ENCODE measurements at regions not wholly inside any gene's neighbourhood (a gene's known extent, or its start where the extent isn't known, plus 50 kb on each side); places are given as distances from the start of the nearest gene placed in this dataset.
"Not testable (repeated sequence)": the region's sequence is repeated elsewhere in the genome, so short reads cannot be mapped to it uniquely, and the experiment has no call there.

GRCh38 chr10:23850631-23851030 lies 358.3 kb upstream of the KIAA1217 start:
- no peak overlapping the region for H3K27ac ChIP-seq (ENCODE audit: low read length, poor library complexity, severe bottlenecking)
- no peak overlapping the region for H2BK120ac ChIP-seq (ENCODE audit: low read depth, low read length)
- H3K23ac ChIP-seq (ENCODE audit: low read length in 2 of 2) = no peak overlapping the region
- H4K91ac ChIP-seq (ENCODE audit: low read length) = no peak overlapping the region
- H2BK5ac ChIP-seq (ENCODE audit: low read depth, low read length, poor library complexity, severe bottlenecking) = no peak overlapping the region
- no peak overlapping the region for H2BK15ac ChIP-seq (ENCODE audit: low read depth, poor library complexity, severe bottlenecking)
- WGBS = no CpG with 5 or more reads among the region's 2 CpGs
- DNase-seq = no peak
- H3K36me3 ChIP-seq (ENCODE audit: control insufficient read depth in 1 of 2, insufficient read depth in 2 of 2, low read depth in 1 of 2, low read length in 2 of 2) = no peaks in the 10 kb centered on the region
- no peak overlapping the region for H4K8ac ChIP-seq (ENCODE audit: low read length)
- H2BK12ac ChIP-seq (ENCODE audit: low read length in 2 of 2) = no peak overlapping the region
- H3K14ac ChIP-seq (ENCODE audit: low read length in 2 of 2) = no peak overlapping the region
- no peak overlapping the region for H3K4me3 ChIP-seq (ENCODE audit: insufficient read depth in 1 of 2, low read depth in 1 of 2, low read length in 2 of 2)
- H3K9ac ChIP-seq (ENCODE audit: low read length) = no peak overlapping the region
- H3K27me3 ChIP-seq (ENCODE audit: control insufficient read depth in 1 of 2, insufficient read depth in 1 of 2, low read length in 2 of 2) = no peaks in the 10 kb centered on the region
- H3K18ac ChIP-seq (ENCODE audit: low read depth in 1 of 2, low read length in 2 of 2) = no peak overlapping the region
- H3K4ac ChIP-seq (ENCODE audit: low read depth in 1 of 2, low read length in 2 of 2) = no peak overlapping the region
- H3K9me3 ChIP-seq (ENCODE audit: control insufficient read depth, low read length) = peaks cover 3% of the 10 kb centered on the region
- H3K79me1 ChIP-seq (replicated peaks; ENCODE audit: low read length, poor library complexity, severe bottlenecking) = no peaks in the 10 kb centered on the region
- no peak overlapping the region for H3K4me2 ChIP-seq (ENCODE audit: low read length, poor library complexity, severe bottlenecking)
- H2AFZ ChIP-seq (ENCODE audit: low read depth, low read length) = no peak overlapping the region
- no peak overlapping the region for H2AK5ac ChIP-seq (ENCODE audit: low read length, severe bottlenecking)
- no peaks in the 10 kb centered on the region for H3K4me1 ChIP-seq (ENCODE audit: control insufficient read depth, insufficient read depth, low read depth, low read length)

- Histone ChIP-seq H3K9ac (ENCODE audit: low read length) (no peak overlapping the region), H3K27me3 (ENCODE audit: control insufficient read depth in 1 of 2, insufficient read depth in 1 of 2, low read length in 2 of 2) (no peaks in the 10 kb centered on the region), H3K4ac (ENCODE audit: low read depth in 1 of 2, low read length in 2 of 2) (no peak overlapping the region), H3K18ac (ENCODE audit: low read depth in 1 of 2, low read length in 2 of 2) (no peak overlapping the region), H3K36me3 (ENCODE audit: control insufficient read depth in 1 of 2, insufficient read depth in 2 of 2, low read depth in 1 of 2, low read length in 2 of 2) (no peaks in the 10 kb centered on the region), H4K8ac (ENCODE audit: low read length) (no peak overlapping the region), H2AK5ac (ENCODE audit: low read length, severe bottlenecking) (no peak overlapping the region), H3K14ac (ENCODE audit: low read length in 2 of 2) (no peak overlapping the region), H3K9me3 (ENCODE audit: control insufficient read depth, low read length) (no peaks in the 10 kb centered on the region), H3K4me1 (ENCODE audit: control insufficient read depth, insufficient read depth, low read depth, low read length) (no peaks in the 10 kb centered on the region), H2BK120ac (ENCODE audit: low read depth, low read length) (no peak overlapping the region), H4K91ac (ENCODE audit: low read length) (no peak overlapping the region), H3K4me3 (ENCODE audit: insufficient read depth in 1 of 2, low read depth in 1 of 2, low read length in 2 of 2) (no peak overlapping the region), H3K23ac (ENCODE audit: low read length in 2 of 2) (no peak overlapping the region), H2BK12ac (ENCODE audit: low read length in 2 of 2) (no peak overlapping the region), H2BK5ac (ENCODE audit: low read depth, low read length, poor library complexity, severe bottlenecking) (no peak overlapping the region), H3K27ac (ENCODE audit: low read length, poor library complexity, severe bottlenecking) (no peak overlapping the region), H3K4me2 (ENCODE audit: low read length, poor library complexity, severe bottlenecking) (no peak overlapping the region), H3K79me1 (replicated peaks; ENCODE audit: low read length, poor library complexity, severe bottlenecking) (no peaks in the 10 kb centered on the region), H2BK15ac (ENCODE audit: low read depth, poor library complexity, severe bottlenecking) (no peak overlapping the region), H2AFZ (ENCODE audit: low read depth, low read length) (no peak overlapping the region)
- WGBS = no CpG with 5 or more reads among the region's 1 CpG
- no peak for DNase-seq
Observed at GRCh38 chr10:23859598-23859997, 349.3 kb upstream of the KIAA1217 start.

- Histone ChIP-seq H3K4me3 (ENCODE audit: insufficient read depth in 1 of 2, low read depth in 1 of 2, low read length in 2 of 2) (no peak overlapping the region), H3K4me1 (ENCODE audit: control insufficient read depth, insufficient read depth, low read depth, low read length) (no peaks in the 10 kb centered on the region), H3K18ac (ENCODE audit: low read depth in 1 of 2, low read length in 2 of 2) (no peak overlapping the region), H3K4ac (ENCODE audit: low read depth in 1 of 2, low read length in 2 of 2) (no peak overlapping the region), H2AFZ (ENCODE audit: low read depth, low read length) (no peak overlapping the region), H4K91ac (ENCODE audit: low read length) (no peak overlapping the region), H3K4me2 (ENCODE audit: low read length, poor library complexity, severe bottlenecking) (no peak overlapping the region), H3K27ac (ENCODE audit: low read length, poor library complexity, severe bottlenecking) (no peak overlapping the region), H4K8ac (ENCODE audit: low read length) (no peak overlapping the region), H3K23ac (ENCODE audit: low read length in 2 of 2) (no peak overlapping the region), H2BK12ac (ENCODE audit: low read length in 2 of 2) (no peak overlapping the region), H3K79me1 (replicated peaks; ENCODE audit: low read length, poor library complexity, severe bottlenecking) (no peaks in the 10 kb centered on the region), H3K9ac (ENCODE audit: low read length) (no peak overlapping the region), H3K9me3 (ENCODE audit: control insufficient read depth, low read length) (no peaks in the 10 kb centered on the region), H3K27me3 (ENCODE audit: control insufficient read depth in 1 of 2, insufficient read depth in 1 of 2, low read length in 2 of 2) (no peaks in the 10 kb centered on the region), H2BK120ac (ENCODE audit: low read depth, low read length) (no peak overlapping the region), H2BK5ac (ENCODE audit: low read depth, low read length, poor library complexity, severe bottlenecking) (no peak overlapping the region), H2AK5ac (ENCODE audit: low read length, severe bottlenecking) (no peak overlapping the region), H3K36me3 (ENCODE audit: control insufficient read depth in 1 of 2, insufficient read depth in 2 of 2, low read depth in 1 of 2, low read length in 2 of 2) (no peaks in the 10 kb centered on the region), H2BK15ac (ENCODE audit: low read depth, poor library complexity, severe bottlenecking) (no peak overlapping the region), H3K14ac (ENCODE audit: low read length in 2 of 2) (no peak overlapping the region)
- no peak for DNase-seq
Observed at GRCh38 chr10:23864631-23865147, 344.2 kb upstream of the KIAA1217 start.

- H3K4ac ChIP-seq (ENCODE audit: low read depth in 1 of 2, low read length in 2 of 2); H4K91ac ChIP-seq (ENCODE audit: low read length); H4K8ac ChIP-seq (ENCODE audit: low read length); H3K4me1 ChIP-seq (ENCODE audit: control insufficient read depth, insufficient read depth, low read depth, low read length); H3K18ac ChIP-seq (ENCODE audit: low read depth in 1 of 2, low read length in 2 of 2); H2AK5ac ChIP-seq (ENCODE audit: low read length, severe bottlenecking); H3K4me3 ChIP-seq (ENCODE audit: insufficient read depth in 1 of 2, low read depth in 1 of 2, low read length in 2 of 2); H3K4me2 ChIP-seq (ENCODE audit: low read length, poor library complexity, severe bottlenecking); H3K23ac ChIP-seq (ENCODE audit: low read length in 2 of 2); H2BK5ac ChIP-seq (ENCODE audit: low read depth, low read length, poor library complexity, severe bottlenecking); H3K14ac ChIP-seq (ENCODE audit: low read length in 2 of 2); H3K27ac ChIP-seq (ENCODE audit: low read length, poor library complexity, severe bottlenecking); H3K36me3 ChIP-seq (ENCODE audit: control insufficient read depth in 1 of 2, insufficient read depth in 2 of 2, low read depth in 1 of 2, low read length in 2 of 2); H3K9me3 ChIP-seq (ENCODE audit: control insufficient read depth, low read length); H3K9ac ChIP-seq (ENCODE audit: low read length); H2BK120ac ChIP-seq (ENCODE audit: low read depth, low read length); H3K27me3 ChIP-seq (ENCODE audit: control insufficient read depth in 1 of 2, insufficient read depth in 1 of 2, low read length in 2 of 2); H3K79me1 ChIP-seq (replicated peaks; ENCODE audit: low read length, poor library complexity, severe bottlenecking); H2BK15ac ChIP-seq (ENCODE audit: low read depth, poor library complexity, severe bottlenecking); DNase-seq; H2AFZ ChIP-seq (ENCODE audit: low read depth, low read length); H2BK12ac ChIP-seq (ENCODE audit: low read length in 2 of 2): not testable (repeated sequence)
- WGBS = no CpG with 5 or more reads among the region's 5 CpGs
Observed at GRCh38 chr10:23866985-23867384, 342.0 kb upstream of the KIAA1217 start.
